ENCODE measurements at regions not wholly inside any gene's neighbourhood (a gene's known extent, or its start where the extent isn't known, plus 50 kb on each side); places are given as distances from the start of the nearest gene placed in this dataset.

GRCh38 chr3:158925828-158926494 lies 124.1 kb downstream of the MFSD1 start:
- Histone ChIP-seq H3K4me3 (no peak overlapping the region), H3K27me3 (no peaks in the 10 kb centered on the region), H3K4me1 (no peaks in the 10 kb centered on the region), H3K9me3 (no peaks in the 10 kb centered on the region), H3K36me3 (peaks cover 0 to 7% (median 0%) of the 10 kb centered on the region in 9 donors), H3K27ac (no peak overlapping the region)
- ATAC-seq (no peak), DNase-seq (no peak)
- TF ChIP-seq CTCF (IDR thresholded peaks at IDR 0.05), result no peak
- intact Hi-C loops (cut with DNase I), result no loop called here
- WGBS, 2 donors, result 78 to 84% methylated on average over 5 of the region's 5 CpGs

GRCh38 chr3:158935846-158936245 lies 134.0 kb downstream of the MFSD1 start:
- peaks cover 0 to 26% (median under 1%) of the 10 kb centered on the region in 11 donors for H3K9me3 ChIP-seq
- intact Hi-C loops (cut with DNase I), result no loop called here
- WGBS, 2 donors, result 69 to 88% methylated on average over 5 of the region's 5 CpGs
- no peak overlapping the region for H3K4me3 ChIP-seq
- H3K27me3 ChIP-seq, result no peaks in the 10 kb centered on the region
- no peak overlapping the region for H3K27ac ChIP-seq
- no peaks in the 10 kb centered on the region for H3K4me1 ChIP-seq
- ATAC-seq (no peak), DNase-seq (no peak)
- no peak for TF ChIP-seq CTCF (IDR thresholded peaks at IDR 0.05)
- H3K36me3 ChIP-seq, result no peaks in the 10 kb centered on the region

GRCh38 chr3:158936530-158937113 lies 134.8 kb downstream of the MFSD1 start:
- ATAC-seq, result no peak
- TF ChIP-seq CTCF (IDR thresholded peaks at IDR 0.05), result no peak
- Histone ChIP-seq H3K36me3 (no peaks in the 10 kb centered on the region), H3K27ac (no peak overlapping the region), H3K4me3 (no peak overlapping the region), H3K4me1 (no peaks in the 10 kb centered on the region), H3K9me3 (peaks cover 0 to 34% (median 4%) of the 10 kb centered on the region in 11 donors), H3K27me3 (no peaks in the 10 kb centered on the region)
- intact Hi-C loops (cut with DNase I), result no loop called here
- WGBS, 2 donors, result 78 to 82% methylated on average over 12 of the region's 12 CpGs
- DNase-seq, result no peak

GRCh38 chr3:158950178-158950901 lies 148.5 kb downstream of the MFSD1 start:
- TF ChIP-seq CTCF (IDR thresholded peaks at IDR 0.05), result no peak
- DNase-seq (no peak), ATAC-seq (no peak)
- Histone ChIP-seq H3K4me3 (no peak overlapping the region), H3K27ac (no peak overlapping the region), H3K9me3 (no peaks in the 10 kb centered on the region), H3K4me1 (no peaks in the 10 kb centered on the region), H3K27me3 (no peaks in the 10 kb centered on the region), H3K36me3 (no peaks in the 10 kb centered on the region)
- 85 to 87% methylated on average over 8 of the region's 8 CpGs for WGBS, 2 donors
- intact Hi-C loops (cut with DNase I), result no loop called here
